Spleen (tissue), 7 donors: ENCODE measurements at regions not wholly inside any gene's neighbourhood (a gene's known extent, or its start where the extent isn't known, plus 50 kb on each side); places are given as distances from the start of the nearest gene placed in this dataset.
"Not testable (repeated sequence)": the region's sequence is repeated elsewhere in the genome, so short reads cannot be mapped to it uniquely, and the experiment has no call there.

Experiments used
- CTCF ChIP-seq, 11 experiments: fragments of 200-600 bp in 7 of 11; fragments of 450-650 bp in 4 of 11; sonication (generic) in 4 of 11; IDR thresholded peaks in 8 of 11; conservative IDR thresholded peaks in 3 of 11; 1 replicate in 7 of 11; 2 replicates in 4 of 11; pipeline versions ENCODE4 v1.4.0 to v1.8.0; 2016 to 2021; ENCODE audit warnings: antibody characterized with exemption in 11 of 11, inconsistent platforms in 4 of 11, mild to moderate bottlenecking in 1 of 11
- POLR2AphosphoS5 ChIP-seq, 3 donors: sonication (generic); formaldehyde crosslinking; IDR thresholded peaks; one replicate each; pipeline ENCODE4 v1.5.1; 2017; ENCODE audit warnings: antibody characterized with exemption in 3 of 3
- donor health status: DM: no; HTN: no; CAD: no; lungs with moderate emphysema.
- donor health status: DM: no; HTN: no; CAD: no.
- donor health status: DM: no; HTN: no; CAD: no.

- not testable (repeated sequence) for TF ChIP-seq CTCF (IDR thresholded peaks at IDR 0.05 in 8 of 11, conservative IDR thresholded peaks at IDR 0.05 in 3 of 11); POLR2AphosphoS5 (IDR thresholded peaks at IDR 0.05)
Observed at GRCh38 chr15:84157857-84158256, 77.7 kb upstream of the GOLGA6L4 start.
